ENCODE measurements at regions not wholly inside any gene's neighbourhood (a gene's known extent, or its start where the extent isn't known, plus 50 kb on each side); places are given as distances from the start of the nearest gene placed in this dataset.
"Not testable (repeated sequence)": the region's sequence is repeated elsewhere in the genome, so short reads cannot be mapped to it uniquely, and the experiment has no call there.

- Histone ChIP-seq H3K9me3 (ENCODE audit: control insufficient read depth in 5 of 5, low read length in 5 of 5) (peaks cover 0 to 5% (median 0%) of the 10 kb centered on the region in 5 donors), H3K36me3 (ENCODE audit: control insufficient read depth in 5 of 5, insufficient read depth in 5 of 5, low read length in 5 of 5) (no peaks in the 10 kb centered on the region), H3K9ac (ENCODE audit: low read length in 5 of 5) (no peak overlapping the region), H3K27me3 (ENCODE audit: control insufficient read depth in 5 of 5, insufficient read depth in 4 of 5, low read length in 5 of 5) (no peaks in the 10 kb centered on the region), H3K4me3 (ENCODE audit: low read depth in 1 of 5, low read length in 5 of 5) (no peak overlapping the region), H3K4me1 (ENCODE audit: control insufficient read depth in 5 of 5, insufficient read depth in 5 of 5, low read length in 5 of 5) (no peaks in the 10 kb centered on the region), H3K27ac (ENCODE audit: low read depth, low read length) (no peak overlapping the region)
Observed at GRCh38 chr6:82795940-82796339, 269.7 kb downstream of the UBE3D start.

DNA sequence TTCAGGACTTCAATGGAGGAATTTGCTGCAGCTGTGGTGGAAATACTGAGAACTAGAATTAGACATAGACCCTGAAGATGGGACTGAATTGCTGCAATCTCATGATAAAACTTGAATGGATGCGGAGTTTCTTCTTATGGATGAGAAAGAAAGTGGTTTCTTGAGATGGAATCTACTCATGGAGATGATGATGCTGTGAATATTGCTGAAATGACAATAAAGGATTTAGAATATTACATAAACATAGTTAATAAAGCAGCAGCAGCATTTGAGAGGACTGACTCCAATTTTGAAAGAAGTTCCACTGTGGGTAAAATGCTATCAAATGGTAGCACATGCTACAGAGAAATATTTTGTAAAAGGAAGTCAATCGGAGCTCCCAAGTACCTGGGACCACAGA is 264.6 kb downstream of the UBE3D start:
- Histone ChIP-seq H3K27me3 (ENCODE audit: control insufficient read depth in 5 of 5, insufficient read depth in 4 of 5, low read length in 5 of 5) (no peaks in the 10 kb centered on the region), H3K4me1 (ENCODE audit: control insufficient read depth in 5 of 5, insufficient read depth in 5 of 5, low read length in 5 of 5) (no peaks in the 10 kb centered on the region), H3K9ac (ENCODE audit: low read length in 5 of 5) (no peak overlapping the region), H3K4me3 (ENCODE audit: low read depth in 1 of 5, low read length in 5 of 5) (no peak overlapping the region), H3K27ac (ENCODE audit: low read depth, low read length) (no peak overlapping the region), H3K9me3 (ENCODE audit: control insufficient read depth in 5 of 5, low read length in 5 of 5) (peaks cover 0 to 5% (median 0%) of the 10 kb centered on the region in 5 donors), H3K36me3 (ENCODE audit: control insufficient read depth in 5 of 5, insufficient read depth in 5 of 5, low read length in 5 of 5) (no peaks in the 10 kb centered on the region)

DNA sequence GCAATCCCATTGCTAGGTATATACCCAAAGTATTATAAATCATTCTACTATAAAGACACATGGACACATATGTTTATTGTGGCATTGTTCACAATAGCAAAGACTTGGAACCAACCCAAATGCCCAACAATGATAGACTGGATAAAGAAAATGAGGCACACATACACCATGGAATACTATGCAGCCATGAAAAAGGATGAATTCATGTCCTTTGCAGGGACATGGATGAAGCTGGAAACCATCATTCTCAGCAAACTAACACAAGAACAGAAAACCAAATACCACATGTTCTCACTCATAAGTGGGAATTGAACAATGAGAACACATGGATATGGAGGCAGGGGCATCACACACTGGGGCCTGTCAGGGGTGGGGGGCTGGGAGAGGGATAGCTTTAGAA is 249.4 kb downstream of the UBE3D start:
- H3K4me1 ChIP-seq (ENCODE audit: control insufficient read depth in 5 of 5, insufficient read depth in 5 of 5, low read length in 5 of 5); H3K4me3 ChIP-seq (ENCODE audit: low read depth in 1 of 5, low read length in 5 of 5); H3K9me3 ChIP-seq (ENCODE audit: control insufficient read depth in 5 of 5, low read length in 5 of 5); H3K27me3 ChIP-seq (ENCODE audit: control insufficient read depth in 5 of 5, insufficient read depth in 4 of 5, low read length in 5 of 5); H3K36me3 ChIP-seq (ENCODE audit: control insufficient read depth in 5 of 5, insufficient read depth in 5 of 5, low read length in 5 of 5); H3K9ac ChIP-seq (ENCODE audit: low read length in 5 of 5); H3K27ac ChIP-seq (ENCODE audit: low read depth, low read length): not testable (repeated sequence)

DNA sequence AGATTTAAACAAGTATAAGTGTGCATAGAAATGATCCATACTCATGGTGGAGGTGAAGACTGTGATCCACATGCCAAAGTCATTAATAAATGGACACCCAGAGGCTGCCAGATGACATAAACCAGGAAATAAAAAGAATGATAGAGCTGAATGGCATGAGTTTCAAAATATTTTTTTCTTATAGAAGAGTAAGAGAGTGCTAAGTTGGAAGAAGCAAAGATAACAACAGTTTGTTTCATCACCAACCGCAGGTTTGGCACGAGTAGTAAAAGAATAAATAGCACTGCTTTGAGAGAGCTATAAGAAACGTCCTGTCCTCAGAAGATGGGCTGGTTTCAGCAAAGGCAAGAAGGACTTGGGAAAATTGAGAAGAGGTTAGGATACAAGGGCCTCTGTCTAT is 246.9 kb downstream of the UBE3D start:
- Histone ChIP-seq H3K36me3 (ENCODE audit: control insufficient read depth in 5 of 5, insufficient read depth in 5 of 5, low read length in 5 of 5) (no peaks in the 10 kb centered on the region), H3K27ac (ENCODE audit: low read depth, low read length) (no peak overlapping the region), H3K4me3 (ENCODE audit: low read depth in 1 of 5, low read length in 5 of 5) (no peak overlapping the region), H3K9ac (ENCODE audit: low read length in 5 of 5) (no peak overlapping the region), H3K4me1 (ENCODE audit: control insufficient read depth in 5 of 5, insufficient read depth in 5 of 5, low read length in 5 of 5) (no peaks in the 10 kb centered on the region), H3K27me3 (ENCODE audit: control insufficient read depth in 5 of 5, insufficient read depth in 4 of 5, low read length in 5 of 5) (no peaks in the 10 kb centered on the region), H3K9me3 (ENCODE audit: control insufficient read depth in 5 of 5, low read length in 5 of 5) (no peaks in the 10 kb centered on the region)

DNA sequence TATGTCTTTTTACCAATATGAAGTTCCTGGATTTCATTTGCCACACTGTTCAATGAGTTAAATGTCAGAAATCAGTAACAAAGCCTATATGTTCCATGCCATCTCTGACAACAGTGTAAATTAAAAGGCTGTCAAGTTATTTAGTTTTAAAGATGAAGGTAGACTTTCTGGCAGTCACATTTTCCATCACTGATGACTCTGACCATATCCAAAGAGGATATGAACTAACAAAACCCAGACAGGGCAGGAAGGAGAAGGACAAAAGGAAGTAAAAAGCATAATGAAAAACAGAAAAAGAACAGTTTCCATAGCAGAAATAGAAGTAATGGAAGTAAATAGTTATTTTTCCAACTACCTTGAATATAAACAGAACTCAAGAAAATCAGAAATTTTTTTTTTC is 242.3 kb downstream of the UBE3D start:
- Histone ChIP-seq H3K4me3 (ENCODE audit: low read depth in 1 of 5, low read length in 5 of 5) (no peak overlapping the region), H3K9ac (ENCODE audit: low read length in 5 of 5) (no peak overlapping the region), H3K36me3 (ENCODE audit: control insufficient read depth in 5 of 5, insufficient read depth in 5 of 5, low read length in 5 of 5) (no peaks in the 10 kb centered on the region), H3K27me3 (ENCODE audit: control insufficient read depth in 5 of 5, insufficient read depth in 4 of 5, low read length in 5 of 5) (no peaks in the 10 kb centered on the region), H3K4me1 (ENCODE audit: control insufficient read depth in 5 of 5, insufficient read depth in 5 of 5, low read length in 5 of 5) (no peaks in the 10 kb centered on the region), H3K27ac (ENCODE audit: low read depth, low read length) (no peak overlapping the region), H3K9me3 (ENCODE audit: control insufficient read depth in 5 of 5, low read length in 5 of 5) (no peaks in the 10 kb centered on the region)

GRCh38 chr6:82832811-82833210 is 232.8 kb downstream of the UBE3D start:
- H3K4me3 ChIP-seq (ENCODE audit: low read depth in 1 of 5, low read length in 5 of 5) = no peak overlapping the region
- no peaks in the 10 kb centered on the region for H3K4me1 ChIP-seq (ENCODE audit: control insufficient read depth in 5 of 5, insufficient read depth in 5 of 5, low read length in 5 of 5)
- H3K9ac ChIP-seq (ENCODE audit: low read length in 5 of 5) = no peak overlapping the region
- no peaks in the 10 kb centered on the region for H3K9me3 ChIP-seq (ENCODE audit: control insufficient read depth in 5 of 5, low read length in 5 of 5)
- no peaks in the 10 kb centered on the region for H3K27me3 ChIP-seq (ENCODE audit: control insufficient read depth in 5 of 5, insufficient read depth in 4 of 5, low read length in 5 of 5)
- no peaks in the 10 kb centered on the region for H3K36me3 ChIP-seq (ENCODE audit: control insufficient read depth in 5 of 5, insufficient read depth in 5 of 5, low read length in 5 of 5)
- no peak overlapping the region for H3K27ac ChIP-seq (ENCODE audit: low read depth, low read length)

DNA sequence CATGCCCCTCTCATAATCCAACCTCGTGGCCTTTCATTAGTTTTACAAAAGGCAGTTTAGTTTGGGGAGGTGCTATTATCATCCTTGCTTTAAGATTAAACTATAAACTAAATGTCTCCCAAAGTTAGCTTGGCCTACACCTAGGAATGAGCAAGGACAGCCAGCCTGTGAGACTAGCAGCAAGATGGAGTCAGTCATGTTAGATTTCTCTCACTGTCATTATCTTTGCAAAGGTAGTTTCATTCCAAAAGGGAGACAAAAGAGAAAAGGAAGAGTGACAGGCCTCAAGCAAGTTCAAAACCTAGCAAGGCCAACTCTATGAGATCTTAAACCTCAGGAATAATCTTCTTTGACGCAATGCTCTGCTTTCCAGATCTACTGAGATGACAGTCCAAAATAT is 232.2 kb downstream of the UBE3D start:
- no peak overlapping the region for H3K27ac ChIP-seq (ENCODE audit: low read depth, low read length)
- H3K9ac ChIP-seq (ENCODE audit: low read length in 5 of 5) = no peak overlapping the region
- no peaks in the 10 kb centered on the region for H3K36me3 ChIP-seq (ENCODE audit: control insufficient read depth in 5 of 5, insufficient read depth in 5 of 5, low read length in 5 of 5)
- no peaks in the 10 kb centered on the region for H3K4me1 ChIP-seq (ENCODE audit: control insufficient read depth in 5 of 5, insufficient read depth in 5 of 5, low read length in 5 of 5)
- H3K27me3 ChIP-seq (ENCODE audit: control insufficient read depth in 5 of 5, insufficient read depth in 4 of 5, low read length in 5 of 5) = no peaks in the 10 kb centered on the region
- no peaks in the 10 kb centered on the region for H3K9me3 ChIP-seq (ENCODE audit: control insufficient read depth in 5 of 5, low read length in 5 of 5)
- no peak overlapping the region for H3K4me3 ChIP-seq (ENCODE audit: low read depth in 1 of 5, low read length in 5 of 5)

DNA sequence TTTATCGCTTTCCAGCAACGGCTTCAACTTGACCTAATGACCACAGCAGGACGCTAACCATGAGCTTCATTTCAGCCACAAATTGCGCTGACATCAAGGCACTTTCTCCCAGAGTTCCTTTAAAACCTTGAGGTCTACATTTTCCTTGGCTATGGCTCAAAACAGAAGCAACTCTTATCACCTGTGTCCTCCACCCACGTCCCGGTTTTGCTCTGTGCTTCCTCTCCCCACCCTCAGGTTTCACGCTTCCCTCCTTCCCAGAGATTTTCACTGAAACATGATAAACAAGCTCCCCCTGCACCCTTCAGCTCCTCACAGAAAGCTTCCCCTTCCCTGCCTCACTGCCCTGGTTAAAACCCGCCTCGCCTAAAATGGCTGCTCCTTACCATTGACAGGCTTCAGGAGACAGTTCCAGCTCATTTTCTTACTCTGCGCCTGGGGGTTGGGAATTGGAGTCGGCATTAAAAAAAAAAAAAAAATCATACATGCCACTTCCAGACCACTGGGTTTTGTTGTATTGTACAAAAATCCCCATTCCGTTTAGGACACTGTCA is 229.5 kb downstream of the UBE3D start:
- no peaks in the 10 kb centered on the region for H3K9me3 ChIP-seq (ENCODE audit: control insufficient read depth in 5 of 5, low read length in 5 of 5)
- no peak overlapping the region for H3K27ac ChIP-seq (ENCODE audit: low read depth, low read length)
- no peak overlapping the region for H3K9ac ChIP-seq (ENCODE audit: low read length in 5 of 5)
- no peaks in the 10 kb centered on the region for H3K36me3 ChIP-seq (ENCODE audit: control insufficient read depth in 5 of 5, insufficient read depth in 5 of 5, low read length in 5 of 5)
- H3K27me3 ChIP-seq (ENCODE audit: control insufficient read depth in 5 of 5, insufficient read depth in 4 of 5, low read length in 5 of 5) = no peaks in the 10 kb centered on the region
- H3K4me3 ChIP-seq (ENCODE audit: low read depth in 1 of 5, low read length in 5 of 5) = no peak overlapping the region
- no peaks in the 10 kb centered on the region for H3K4me1 ChIP-seq (ENCODE audit: control insufficient read depth in 5 of 5, insufficient read depth in 5 of 5, low read length in 5 of 5)

DNA sequence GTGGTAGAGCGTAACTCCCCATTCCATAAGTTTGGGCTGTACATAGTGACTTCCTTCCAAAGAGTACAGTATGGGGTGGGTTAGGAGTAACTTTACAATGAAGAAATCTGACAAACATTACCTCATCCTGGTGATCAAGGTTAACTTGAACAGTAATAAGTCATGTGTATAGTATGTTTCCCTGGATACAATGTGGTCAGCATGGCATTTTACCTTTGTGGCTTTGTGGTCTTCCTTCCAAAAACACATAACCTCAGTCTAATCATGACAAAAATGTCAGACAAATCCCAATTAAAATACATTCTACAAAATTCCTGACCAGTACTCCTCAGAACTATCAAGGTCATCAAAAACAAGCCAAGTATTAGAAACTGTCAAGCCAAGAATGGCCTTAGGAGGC is 225.1 kb downstream of the UBE3D start:
- no peaks in the 10 kb centered on the region for H3K27me3 ChIP-seq (ENCODE audit: control insufficient read depth in 5 of 5, insufficient read depth in 4 of 5, low read length in 5 of 5)
- no peaks in the 10 kb centered on the region for H3K9me3 ChIP-seq (ENCODE audit: control insufficient read depth in 5 of 5, low read length in 5 of 5)
- H3K4me3 ChIP-seq (ENCODE audit: low read depth in 1 of 5, low read length in 5 of 5) = no peak overlapping the region
- no peaks in the 10 kb centered on the region for H3K4me1 ChIP-seq (ENCODE audit: control insufficient read depth in 5 of 5, insufficient read depth in 5 of 5, low read length in 5 of 5)
- H3K27ac ChIP-seq (ENCODE audit: low read depth, low read length) = no peak overlapping the region
- H3K36me3 ChIP-seq (ENCODE audit: control insufficient read depth in 5 of 5, insufficient read depth in 5 of 5, low read length in 5 of 5) = no peaks in the 10 kb centered on the region
- H3K9ac ChIP-seq (ENCODE audit: low read length in 5 of 5) = no peak overlapping the region

GRCh38 chr6:82841309-82841708 is 224.3 kb downstream of the UBE3D start:
- Histone ChIP-seq H3K36me3 (ENCODE audit: control insufficient read depth in 5 of 5, insufficient read depth in 5 of 5, low read length in 5 of 5) (no peaks in the 10 kb centered on the region), H3K27me3 (ENCODE audit: control insufficient read depth in 5 of 5, insufficient read depth in 4 of 5, low read length in 5 of 5) (no peaks in the 10 kb centered on the region), H3K4me3 (ENCODE audit: low read depth in 1 of 5, low read length in 5 of 5) (no peak overlapping the region), H3K4me1 (ENCODE audit: control insufficient read depth in 5 of 5, insufficient read depth in 5 of 5, low read length in 5 of 5) (no peaks in the 10 kb centered on the region), H3K27ac (ENCODE audit: low read depth, low read length) (no peak overlapping the region), H3K9me3 (ENCODE audit: control insufficient read depth in 5 of 5, low read length in 5 of 5) (no peaks in the 10 kb centered on the region), H3K9ac (ENCODE audit: low read length in 5 of 5) (no peak overlapping the region)

Measured in subcutaneous abdominal adipose tissue (tissue), 5 donors.